ENCODE measurements at regions not wholly inside any gene's neighbourhood (a gene's known extent, or its start where the extent isn't known, plus 50 kb on each side); places are given as distances from the start of the nearest gene placed in this dataset.

DNA sequence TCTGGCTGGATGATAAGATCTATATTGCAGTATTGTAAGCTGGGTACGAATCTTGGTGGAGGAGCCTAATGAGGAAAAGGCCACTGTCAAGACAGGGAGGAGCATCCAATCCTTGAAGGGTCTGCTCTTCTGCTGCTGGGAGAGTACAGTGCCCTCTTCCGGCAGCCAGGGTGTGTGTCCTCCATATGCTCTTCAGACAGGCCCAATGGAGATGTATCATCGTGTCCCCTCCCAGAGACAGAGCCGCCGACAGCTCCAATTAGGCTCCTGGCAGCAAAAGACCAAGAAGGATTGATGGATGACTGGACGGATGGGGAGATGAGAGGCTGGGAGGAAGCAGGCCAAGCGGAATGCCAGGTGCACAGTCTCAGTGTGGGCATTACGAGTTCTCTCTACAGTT, 51.6 kb upstream of the PIWIL1 start:
- TF ChIP-seq POLR2AphosphoS5 (IDR thresholded peaks at IDR 0.05) = no peak
- TF ChIP-seq, protein P1, sequence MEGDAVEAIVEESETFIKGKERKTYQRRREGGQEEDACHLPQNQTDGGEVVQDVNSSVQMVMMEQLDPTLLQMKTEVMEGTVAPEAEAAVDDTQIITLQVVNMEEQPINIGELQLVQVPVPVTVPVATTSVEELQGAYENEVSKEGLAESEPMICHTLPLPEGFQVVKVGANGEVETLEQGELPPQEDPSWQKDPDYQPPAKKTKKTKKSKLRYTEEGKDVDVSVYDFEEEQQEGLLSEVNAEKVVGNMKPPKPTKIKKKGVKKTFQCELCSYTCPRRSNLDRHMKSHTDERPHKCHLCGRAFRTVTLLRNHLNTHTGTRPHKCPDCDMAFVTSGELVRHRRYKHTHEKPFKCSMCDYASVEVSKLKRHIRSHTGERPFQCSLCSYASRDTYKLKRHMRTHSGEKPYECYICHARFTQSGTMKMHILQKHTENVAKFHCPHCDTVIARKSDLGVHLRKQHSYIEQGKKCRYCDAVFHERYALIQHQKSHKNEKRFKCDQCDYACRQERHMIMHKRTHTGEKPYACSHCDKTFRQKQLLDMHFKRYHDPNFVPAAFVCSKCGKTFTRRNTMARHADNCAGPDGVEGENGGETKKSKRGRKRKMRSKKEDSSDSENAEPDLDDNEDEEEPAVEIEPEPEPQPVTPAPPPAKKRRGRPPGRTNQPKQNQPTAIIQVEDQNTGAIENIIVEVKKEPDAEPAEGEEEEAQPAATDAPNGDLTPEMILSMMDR (IDR thresholded peaks at IDR 0.05) = no peak
